ENCODE measurements at regions not wholly inside any gene's neighbourhood (a gene's known extent, or its start where the extent isn't known, plus 50 kb on each side); places are given as distances from the start of the nearest gene placed in this dataset.

GRCh38 chr18:22253676-22254075 lies 84.3 kb downstream of the GATA6 start:
- no peak for DNase-seq (ENCODE audit: low read depth in 2 of 2)

- DNase-seq (ENCODE audit: low read depth in 2 of 2), result no peak
Measured at GRCh38 chr18:22253156-22253555, 83.8 kb downstream of the GATA6 start.
